H1 (cell line): ENCODE measurements at regions not wholly inside any gene's neighbourhood (a gene's known extent, or its start where the extent isn't known, plus 50 kb on each side); places are given as distances from the start of the nearest gene placed in this dataset.

Experiments used
- CHD7 ChIP-seq: fragments of 300-600 bp; sonication (generic); IDR thresholded peaks from 2 replicates; pipeline ENCODE4 v1.7.1; 2012; ENCODE audit warnings: low read length, moderate library complexity, mild to moderate bottlenecking, inconsistent platforms; ENCODE audit not compliant: insufficient replicate concordance
- RBBP5 ChIP-seq: IDR thresholded peaks from 2 replicates; pipeline ENCODE4 v1.7.1; 2012; ENCODE audit warnings: low read depth, mild to moderate bottlenecking, inconsistent platforms, low read length, moderate library complexity, borderline replicate concordance
- SP1 ChIP-seq: IDR thresholded peaks from 2 replicates; pipeline ENCODE4 v1.6.1; 2011; ENCODE audit warnings: low read depth, low read length
- TEAD4 ChIP-seq: IDR thresholded peaks from 2 replicates; pipeline ENCODE4 v1.6.1; 2012; ENCODE audit warnings: low read depth, low read length, inconsistent platforms, mixed read lengths

DNA sequence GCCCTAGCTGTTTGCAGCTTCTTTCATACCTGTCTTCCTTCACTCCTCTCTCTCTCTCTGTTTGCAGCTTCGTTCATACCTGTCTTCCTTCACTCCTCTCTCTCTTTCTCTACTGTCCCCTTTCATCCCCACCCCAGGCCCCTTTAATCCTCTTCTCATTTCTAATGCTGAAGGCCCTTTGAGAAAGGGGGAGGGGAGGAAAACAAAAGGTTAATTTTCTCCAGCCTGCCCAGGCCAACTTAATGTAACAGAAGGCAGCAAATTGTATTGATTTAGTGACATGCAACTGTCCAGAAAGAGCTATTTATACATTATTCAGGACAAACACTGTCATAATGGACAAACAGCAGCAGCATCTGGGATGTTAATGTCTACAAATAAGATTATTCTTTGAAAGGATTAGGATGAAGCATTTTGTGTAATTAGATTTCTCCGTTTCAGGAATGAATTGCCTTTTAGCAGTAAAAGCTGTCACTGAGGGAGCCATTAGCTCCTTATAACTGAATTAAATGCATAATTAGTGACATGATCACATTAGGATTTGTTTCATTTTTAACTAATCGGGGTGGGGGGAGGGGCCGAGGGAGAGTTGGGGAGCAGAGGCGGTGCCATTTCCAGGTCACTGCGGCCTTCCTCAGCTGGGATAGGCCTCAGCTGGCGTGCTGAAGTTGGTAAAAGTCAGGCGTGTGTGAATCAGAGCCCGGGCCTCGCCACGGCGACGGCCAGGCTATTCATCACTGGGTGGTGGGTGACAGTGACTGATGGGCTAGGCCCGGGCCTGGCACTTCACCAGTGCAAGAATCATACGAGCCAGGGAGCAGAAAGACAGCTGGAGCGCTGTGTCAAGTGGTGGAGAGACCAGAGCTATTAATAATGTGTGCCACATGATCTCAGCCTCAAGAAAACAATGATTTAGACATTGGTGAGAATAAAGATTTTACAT, 174.5 kb downstream of the NKX6-1 start (continued):
- TF ChIP-seq CHD7 (peak; percentile 67), RBBP5 (0 out of 2 replicates have a peak, but pooled peaks have one; percentile 9), SP1 (0 out of 2 replicates have a peak, but pooled peaks have one; percentile 13), TEAD4 (0 out of 2 replicates have a peak, but pooled peaks have one; percentile 14)
